ENCODE measurements at regions not wholly inside any gene's neighbourhood (a gene's known extent, or its start where the extent isn't known, plus 50 kb on each side); places are given as distances from the start of the nearest gene placed in this dataset.
A peak's percentile ranks its signal among the peaks of the same experiment; 100 is the strongest.

- no peak overlapping the region for H3K4me3 ChIP-seq
- no peaks in the 10 kb centered on the region for H3K4me1 ChIP-seq (replicated peaks)
- H3K27me3 ChIP-seq (replicated peaks; ENCODE audit: insufficient read depth), result no peaks in the 10 kb centered on the region
- 43% methylated on average over 8 of the region's 8 CpGs for whole genome bisulfite sequencing
- no peak overlapping the region for H3K27ac ChIP-seq
- intact Hi-C loops (cut with DNase I), result no loop called here
- DNase-seq (ENCODE audit: low spot score), result no peak
- no peak for TF ChIP-seq POLR2AphosphoS5 (IDR thresholded peaks at IDR 0.05)
- no peak for TF ChIP-seq POLR2A (IDR thresholded peaks at IDR 0.05)
- peak in 2 of 4 experiments; percentile 37 to 44 for TF ChIP-seq CTCF (IDR thresholded peaks at IDR 0.05)
- H3K9me3 ChIP-seq, result no peaks in the 10 kb centered on the region
- no peaks in the 10 kb centered on the region for H3K36me3 ChIP-seq
Measured at GRCh38 chr12:92608151-92609091, 94.4 kb upstream of the PLEKHG7 start.

DNA sequence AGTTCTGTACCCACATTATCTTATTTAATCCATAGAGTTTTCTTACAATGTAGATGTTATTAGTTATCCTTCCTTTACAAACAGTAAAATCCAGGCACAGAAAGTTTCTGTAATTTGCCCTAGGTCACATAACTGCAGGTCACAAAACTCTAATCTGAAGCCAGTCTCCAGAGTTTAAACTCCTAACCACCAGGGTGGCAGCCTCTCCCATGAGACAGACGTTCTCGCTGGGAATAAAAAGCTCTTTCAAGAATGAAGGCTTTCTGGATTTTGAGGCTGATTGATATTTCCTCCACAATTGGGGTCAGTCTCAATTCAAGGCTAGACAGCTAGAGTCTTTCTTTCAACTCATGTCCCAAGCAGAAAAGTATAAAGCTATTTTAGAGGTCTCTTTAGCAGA, 95.8 kb upstream of the PLEKHG7 start:
- Histone ChIP-seq H3K36me3 (no peaks in the 10 kb centered on the region), H3K4me3 (no peak overlapping the region), H3K27ac (no peak overlapping the region), H3K4me1 (replicated peaks) (no peaks in the 10 kb centered on the region), H3K27me3 (replicated peaks; ENCODE audit: insufficient read depth) (no peaks in the 10 kb centered on the region), H3K9me3 (no peaks in the 10 kb centered on the region)
- intact Hi-C loops (cut with DNase I), result no loop called here
- WGBS, result 98% methylated on average over 2 of the region's 2 CpGs
- DNase-seq (ENCODE audit: low spot score), result no peak
- TF ChIP-seq POLR2A (IDR thresholded peaks at IDR 0.05) (no peak), POLR2AphosphoS5 (IDR thresholded peaks at IDR 0.05) (no peak), CTCF (IDR thresholded peaks at IDR 0.05) (no peak)

GRCh38 chr12:92605621-92606170, 97.1 kb upstream of the PLEKHG7 start:
- no peak for TF ChIP-seq POLR2AphosphoS5 (IDR thresholded peaks at IDR 0.05)
- no peak for TF ChIP-seq POLR2A (IDR thresholded peaks at IDR 0.05)
- no peak for TF ChIP-seq CTCF (IDR thresholded peaks at IDR 0.05)
- H3K27me3 ChIP-seq (replicated peaks; ENCODE audit: insufficient read depth), result no peaks in the 10 kb centered on the region
- no peaks in the 10 kb centered on the region for H3K4me1 ChIP-seq (replicated peaks)
- H3K36me3 ChIP-seq, result no peaks in the 10 kb centered on the region
- H3K27ac ChIP-seq, result no peak overlapping the region
- DNase-seq (ENCODE audit: low spot score), result no peak
- WGBS, result 39% methylated on average over 3 of the region's 3 CpGs
- intact Hi-C loops (cut with DNase I), result no loop called here
- no peaks in the 10 kb centered on the region for H3K9me3 ChIP-seq
- no peak overlapping the region for H3K4me3 ChIP-seq

DNA sequence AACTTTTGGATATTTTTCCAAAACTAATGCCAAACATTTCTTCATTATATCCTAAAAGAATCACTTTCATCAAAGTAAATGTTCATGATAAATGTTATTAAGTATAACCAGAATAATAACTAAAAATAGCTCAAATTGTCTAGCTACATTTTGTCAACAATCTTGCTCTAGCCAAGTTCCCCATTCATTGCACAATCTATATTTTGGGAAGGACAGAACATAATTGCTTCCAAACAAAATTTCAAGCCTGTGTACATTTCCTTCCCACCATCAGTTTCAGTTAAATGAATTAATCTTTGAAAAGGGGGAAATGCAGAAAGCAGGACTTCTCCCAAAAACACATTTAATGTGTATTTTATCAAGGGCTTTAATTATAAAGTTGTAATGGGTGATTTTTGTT, 98.0 kb upstream of the PLEKHG7 start:
- H3K27ac ChIP-seq, result no peak overlapping the region
- no peak for TF ChIP-seq CTCF (IDR thresholded peaks at IDR 0.05)
- no peak for TF ChIP-seq POLR2AphosphoS5 (IDR thresholded peaks at IDR 0.05)
- no peak for TF ChIP-seq POLR2A (IDR thresholded peaks at IDR 0.05)
- intact Hi-C loops (cut with DNase I), result no loop called here
- H3K27me3 ChIP-seq (replicated peaks; ENCODE audit: insufficient read depth), result no peaks in the 10 kb centered on the region
- no peak for DNase-seq (ENCODE audit: low spot score)
- no peaks in the 10 kb centered on the region for H3K9me3 ChIP-seq
- H3K4me1 ChIP-seq (replicated peaks), result no peaks in the 10 kb centered on the region
- no peak overlapping the region for H3K4me3 ChIP-seq
- no peaks in the 10 kb centered on the region for H3K36me3 ChIP-seq
